IMR-90 (cell line): ENCODE measurements at regions not wholly inside any gene's neighbourhood (a gene's known extent, or its start where the extent isn't known, plus 50 kb on each side); places are given as distances from the start of the nearest gene placed in this dataset.

ENCODE experiments used
- ATAC-seq: fragments of 200-7000 bp; cut with Tn5 transposase; 2 replicates; pipeline ENCODE4 v1.9.1; 2020; ENCODE audit warnings: low read depth, mild to moderate bottlenecking, moderate library complexity
- BruUV-seq: library from RNA; stranded (reverse); fragments of 400-500 nt; replicated peaks from 2 replicates; lab custom pipeline; 2021; lab: Mats Ljungman, UMichigan
- CTCF ChIA-PET: fragments of 300-600 bp; formaldehyde crosslinking; extraction: SDS; loops from one replicate; lab custom pipeline; 2021; ENCODE audit warnings: antibody characterized with exemption; lab: Yijun Ruan, JAX
- POLR2A ChIA-PET: fragments of 300-600 bp; sonication (Branson Sonifier 250); formaldehyde crosslinking; loops from one replicate; lab custom pipeline; 2022; ENCODE audit warnings: antibody characterized with exemption; ENCODE audit not compliant: unreplicated experiment; lab: Charles Lee
- DNase-seq: peaks from one replicate; pipeline ENCODE4 v3.0.0; 2013
- H2AFZ ChIP-seq: replicated peaks from 2 replicates; pipeline ENCODE3; 2013; ENCODE audit warnings: low read length, mild to moderate bottlenecking; ENCODE audit not compliant: poor library complexity
- H2AK5ac ChIP-seq: 2 replicates; pipeline ENCODE4 v1.6.1; 2013; ENCODE audit warnings: low read depth, low read length, inconsistent platforms
- H2AK9ac ChIP-seq: replicated peaks from 2 replicates; pipeline ENCODE3; 2013; ENCODE audit warnings: mild to moderate bottlenecking, low read depth, low read length, moderate library complexity; ENCODE audit not compliant: poor library complexity
- H2BK120ac ChIP-seq: 2 replicates; pipeline ENCODE4 v1.6.1; 2013; ENCODE audit warnings: low read depth, low read length, inconsistent platforms
- H2BK15ac ChIP-seq: 3 replicates; pipeline ENCODE4 v1.6.1; 2013; ENCODE audit warnings: low read depth, low read length, inconsistent platforms
- H2BK20ac ChIP-seq: 2 replicates; pipeline ENCODE4 v1.6.1; 2013; ENCODE audit warnings: low read depth, mild to moderate bottlenecking, inconsistent platforms, low read length, moderate library complexity
- H2BK5ac ChIP-seq: 2 replicates; pipeline ENCODE4 v1.6.1; 2013; ENCODE audit warnings: mild to moderate bottlenecking, low read depth, low read length, inconsistent platforms; ENCODE audit not compliant: poor library complexity, severe bottlenecking
- H3K14ac ChIP-seq: replicated peaks from 2 replicates; pipeline ENCODE4 v1.6.1; 2013; ENCODE audit warnings: low read depth, low read length, inconsistent platforms
- H3K18ac ChIP-seq: 2 replicates; pipeline ENCODE4 v1.6.1; 2013; ENCODE audit warnings: low read depth, low read length, control low read depth
- H3K23ac ChIP-seq: 2 replicates; pipeline ENCODE4 v1.6.1; 2013; ENCODE audit warnings: low read depth, low read length, inconsistent platforms
- H3K27ac ChIP-seq: 2 replicates; pipeline ENCODE4 v1.5.1; 2013; ENCODE audit warnings: mild to moderate bottlenecking, control low read depth, low read length; ENCODE audit not compliant: insufficient read depth
- H3K27me3 ChIP-seq: 2 replicates; pipeline ENCODE4 v1.6.1; 2013; ENCODE audit warnings: low read length; ENCODE audit not compliant: control insufficient read depth, insufficient read depth
- H3K36me3 ChIP-seq: 2 replicates; pipeline ENCODE4 v1.6.1; 2013; ENCODE audit warnings: low read length, mixed read lengths; ENCODE audit not compliant: control insufficient read depth, insufficient read depth
- H3K4ac ChIP-seq: 2 replicates; pipeline ENCODE4 v1.6.1; 2013; ENCODE audit warnings: low read depth, low read length, inconsistent platforms
- H3K4me1 ChIP-seq: 2 replicates; pipeline ENCODE4 v1.6.1; 2013; ENCODE audit warnings: low read length, mixed read lengths; ENCODE audit not compliant: control insufficient read depth, insufficient read depth
- H3K4me2 ChIP-seq: 2 replicates; pipeline ENCODE4 v1.6.1; 2013; ENCODE audit warnings: low read depth, mild to moderate bottlenecking, control low read depth, low read length, moderate library complexity
- H3K4me3 ChIP-seq: 2 replicates; pipeline ENCODE4 v1.5.1; 2013; ENCODE audit warnings: low read depth, mild to moderate bottlenecking, control low read depth, low read length, moderate library complexity; ENCODE audit not compliant: insufficient read depth
- H3K56ac ChIP-seq: 2 replicates; pipeline ENCODE4 v1.6.1; 2013; ENCODE audit warnings: low read length, inconsistent platforms; ENCODE audit not compliant: insufficient read depth; ENCODE audit errors: extremely low read depth
- H3K79me1 ChIP-seq, 2 experiments: 2 replicates each; pipeline ENCODE4 v1.6.1; 2013; ENCODE audit warnings: low read length in 2 of 2, inconsistent platforms in 1 of 2, low read depth in 1 of 2
- H3K9ac ChIP-seq: 2 replicates; pipeline ENCODE4 v1.6.1; 2013; ENCODE audit warnings: low read depth, low read length, control low read depth
- H3K9me1 ChIP-seq: 2 replicates; pipeline ENCODE4 v1.6.1; 2013; ENCODE audit warnings: low read length, inconsistent platforms; ENCODE audit not compliant: insufficient read depth
- H3K9me3 ChIP-seq: 2 replicates; pipeline ENCODE4 v1.6.1; 2013; ENCODE audit warnings: low read length; ENCODE audit not compliant: control insufficient read depth, insufficient read depth
- H4K20me1 ChIP-seq: 2 replicates; pipeline ENCODE4 v1.6.1; 2013; ENCODE audit warnings: low read length, inconsistent platforms; ENCODE audit not compliant: insufficient read depth
- H4K5ac ChIP-seq: 2 replicates; pipeline ENCODE4 v1.6.1; 2013; ENCODE audit warnings: mild to moderate bottlenecking, low read depth, low read length, control low read depth
- H4K8ac ChIP-seq, 2 experiments: 2 replicates each; pipeline ENCODE4 v1.6.1; 2013; ENCODE audit warnings: low read depth in 2 of 2, low read length in 2 of 2, control low read depth in 1 of 2, inconsistent platforms in 1 of 2
- H4K91ac ChIP-seq: 2 replicates; pipeline ENCODE4 v1.6.1; 2013; ENCODE audit warnings: low read depth, low read length, inconsistent platforms; ENCODE audit not compliant: insufficient read depth
- BHLHE40 ChIP-seq: fragments of 150-350 bp; IDR thresholded peaks from 2 replicates; pipeline ENCODE4 v1.6.1; 2016; ENCODE audit warnings: mild to moderate bottlenecking, low read depth, low read length
- CEBPB ChIP-seq: IDR thresholded peaks from 2 replicates; pipeline ENCODE4 v1.6.1; 2012; ENCODE audit warnings: low read depth, low read length, improper control_type of control experiment
- CHD1 ChIP-seq: IDR thresholded peaks from 2 replicates; pipeline ENCODE4 v1.6.1; 2012; ENCODE audit warnings: low read depth, low read length, improper control_type of control experiment
- MAFK ChIP-seq: IDR thresholded peaks from 2 replicates; pipeline ENCODE4 v1.6.1; 2012; ENCODE audit warnings: low read depth, low read length, improper control_type of control experiment
- NFE2L2 ChIP-seq: fragments of 150-350 bp; IDR thresholded peaks from 2 replicates; pipeline ENCODE4 v1.6.1; 2016; ENCODE audit warnings: low read depth, mild to moderate bottlenecking, low read length
- POLR2A ChIP-seq: IDR thresholded peaks from 2 replicates; pipeline ENCODE4 v1.6.1; 2012; ENCODE audit warnings: mild to moderate bottlenecking, low read depth, low read length
- RCOR1 ChIP-seq: IDR thresholded peaks from 2 replicates; pipeline ENCODE4 v1.6.1; 2012; ENCODE audit warnings: mild to moderate bottlenecking, low read length, improper control_type of control experiment; ENCODE audit not compliant: insufficient replicate concordance
- RFX5 ChIP-seq: IDR thresholded peaks from 2 replicates; pipeline ENCODE4 v1.8.0; 2012; ENCODE audit warnings: low read depth, mild to moderate bottlenecking, low read length, moderate library complexity
- WGBS, 2 experiments: methylation state at CpG; one replicate each; pipeline versions ENCODE4 v1.1.5 to v1.1.7; 2013; ENCODE audit warnings: missing lambda C conversion rate in 2 of 2; ENCODE audit not compliant: insufficient read length in 1 of 2; ENCODE audit errors: extremely low coverage in 2 of 2; 5-methylcytosine and 5-hydroxymethylcytosine counted together
- dilution Hi-C: fragments of 300-500 bp; cut with HindIII; formaldehyde crosslinking; loops from one replicate; pipeline ENCODE4 v1.14.3; 2018; ENCODE audit warnings: low sequenced_read_pairs; ENCODE audit not compliant: unreplicated experiment
- in situ Hi-C: fragments of 300-500 bp; cut with MboI; formaldehyde crosslinking; loops from 3 replicates; pipeline ENCODE4 v1.14.3; 2019; ENCODE audit warnings: low sequenced_read_pairs, inconsistent platforms, mixed read lengths
- intact Hi-C: fragments of 100-400 bp; cut with micrococcal nuclease; formaldehyde crosslinking; loops from 2 replicates; pipeline ENCODE4 v1.10.0; 2022
- TF ChIP-seq, protein P1 (sequence below): conservative IDR thresholded peaks from 2 replicates; pipeline ENCODE4 v1.5.1; 2012; ENCODE audit warnings: mild to moderate bottlenecking, low read depth, low read length, improper control_type of control experiment
- TF ChIP-seq, protein P2 (sequence below): fragments of 150-350 bp; IDR thresholded peaks from 2 replicates; pipeline ENCODE4 v1.6.1; 2017; ENCODE audit warnings: mild to moderate bottlenecking, antibody characterized with exemption, low read length, low read depth

DNA sequence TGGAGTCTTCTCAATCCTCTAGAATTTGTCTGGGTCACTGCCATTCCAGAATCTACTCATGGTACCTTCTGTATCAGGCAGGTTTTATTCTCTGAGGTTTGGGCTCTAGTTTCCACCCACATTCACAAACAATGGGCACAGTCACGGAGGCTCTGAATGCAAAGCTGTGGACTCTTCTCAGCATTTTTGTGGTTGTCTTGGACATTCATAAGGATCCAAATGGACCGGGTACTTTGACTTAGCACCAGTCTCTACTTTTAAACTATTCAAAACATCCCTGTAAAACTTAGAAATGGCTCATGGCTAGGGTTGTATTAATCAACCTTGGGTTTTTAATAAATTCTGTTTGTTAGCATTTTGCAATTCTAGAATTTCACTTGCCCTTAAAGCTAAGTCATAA lies 277.9 kb upstream of the THBS1 start:
- peak overlapping the region; percentile 100 for H2BK20ac ChIP-seq
- dilution Hi-C loops = no loop called here
- H4K91ac ChIP-seq = peak overlapping the region; percentile 58
- H3K4me1 ChIP-seq = peaks cover 24% of the 10 kb centered on the region
- DNase-seq (no peak), ATAC-seq (no peak)
- peak overlapping the region; percentile 64 for H2AK5ac ChIP-seq
- no peaks in the 10 kb centered on the region for H3K36me3 ChIP-seq
- H3K79me1 ChIP-seq = peaks cover 0 to 12% of the 10 kb centered on the region in 2 experiments; a peak in 1 of 4 replicates
- ChIA-PET POLR2A (interaction anchor here (0.6 to 1.0 kb wide), 2 partner anchors 98 to 274 kb away, joined by 4 read pairs; no protein-coding TSS in a partner anchor), CTCF (no interaction called here)
- no CpG with 5 or more reads among the region's 2 CpGs for WGBS, 2 experiments
- no peak overlapping the region for H2AK9ac ChIP-seq
- intact Hi-C loops = loop anchor here (5.0 to 10.0 kb wide), 4 partner anchors 71 to 596 kb away; no protein-coding TSS in a partner anchor
- TF ChIP-seq, protein P1, sequence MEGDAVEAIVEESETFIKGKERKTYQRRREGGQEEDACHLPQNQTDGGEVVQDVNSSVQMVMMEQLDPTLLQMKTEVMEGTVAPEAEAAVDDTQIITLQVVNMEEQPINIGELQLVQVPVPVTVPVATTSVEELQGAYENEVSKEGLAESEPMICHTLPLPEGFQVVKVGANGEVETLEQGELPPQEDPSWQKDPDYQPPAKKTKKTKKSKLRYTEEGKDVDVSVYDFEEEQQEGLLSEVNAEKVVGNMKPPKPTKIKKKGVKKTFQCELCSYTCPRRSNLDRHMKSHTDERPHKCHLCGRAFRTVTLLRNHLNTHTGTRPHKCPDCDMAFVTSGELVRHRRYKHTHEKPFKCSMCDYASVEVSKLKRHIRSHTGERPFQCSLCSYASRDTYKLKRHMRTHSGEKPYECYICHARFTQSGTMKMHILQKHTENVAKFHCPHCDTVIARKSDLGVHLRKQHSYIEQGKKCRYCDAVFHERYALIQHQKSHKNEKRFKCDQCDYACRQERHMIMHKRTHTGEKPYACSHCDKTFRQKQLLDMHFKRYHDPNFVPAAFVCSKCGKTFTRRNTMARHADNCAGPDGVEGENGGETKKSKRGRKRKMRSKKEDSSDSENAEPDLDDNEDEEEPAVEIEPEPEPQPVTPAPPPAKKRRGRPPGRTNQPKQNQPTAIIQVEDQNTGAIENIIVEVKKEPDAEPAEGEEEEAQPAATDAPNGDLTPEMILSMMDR = no peak
- TF ChIP-seq RCOR1 (no peak), RFX5 (no peak), POLR2A (no peak), CEBPB (no peak), BHLHE40 (no peak), NFE2L2 (no peak), CHD1 (no peak), MAFK (no peak)
- TF ChIP-seq, protein P2, sequence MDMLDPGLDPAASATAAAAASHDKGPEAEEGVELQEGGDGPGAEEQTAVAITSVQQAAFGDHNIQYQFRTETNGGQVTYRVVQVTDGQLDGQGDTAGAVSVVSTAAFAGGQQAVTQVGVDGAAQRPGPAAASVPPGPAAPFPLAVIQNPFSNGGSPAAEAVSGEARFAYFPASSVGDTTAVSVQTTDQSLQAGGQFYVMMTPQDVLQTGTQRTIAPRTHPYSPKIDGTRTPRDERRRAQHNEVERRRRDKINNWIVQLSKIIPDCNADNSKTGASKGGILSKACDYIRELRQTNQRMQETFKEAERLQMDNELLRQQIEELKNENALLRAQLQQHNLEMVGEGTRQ = no peak
- peak overlapping the region; percentile 33; the same call in 1 of the 2 replicates for H3K56ac ChIP-seq
- H3K27me3 ChIP-seq = no peaks in the 10 kb centered on the region
- H2AFZ ChIP-seq = no peak overlapping the region
- H3K23ac ChIP-seq = peak overlapping the region; percentile 73; the same call in 1 of the 2 replicates
- no peak overlapping the region for H3K4me2 ChIP-seq
- peak overlapping the region; percentile 78 to 97 for H4K8ac ChIP-seq
- peak overlapping the region; percentile 100 for H2BK5ac ChIP-seq
- in situ Hi-C loops = loop anchor here (5.0 to 25.0 kb wide), 4 partner anchors 131 to 591 kb away; no protein-coding TSS in a partner anchor
- peak overlapping the region; percentile 100 for H3K18ac ChIP-seq
- H3K9me1 ChIP-seq = peaks cover 12% of the 10 kb centered on the region
- H3K9me3 ChIP-seq = no peaks in the 10 kb centered on the region
- no peak overlapping the region for H3K9ac ChIP-seq
- H3K14ac ChIP-seq = peak overlapping the region; percentile 97
- no TSS peak for BruUV-seq
- H2BK120ac ChIP-seq = peak overlapping the region; percentile 100
- peak overlapping the region; percentile 83 for H3K4ac ChIP-seq
- peak overlapping the region; percentile 83 for H4K5ac ChIP-seq
- no peaks in the 10 kb centered on the region for H4K20me1 ChIP-seq
- H3K4me3 ChIP-seq = no peak overlapping the region
- peak overlapping the region; percentile 100; the same call in 1 of the 2 replicates for H3K27ac ChIP-seq
- peak overlapping the region; percentile 99; the same call in 2 of the 3 replicates for H2BK15ac ChIP-seq
